WTC11 (cell line): ENCODE measurements at regions not wholly inside any gene's neighbourhood (a gene's known extent, or its start where the extent isn't known, plus 50 kb on each side); places are given as distances from the start of the nearest gene placed in this dataset.

Source experiments
- ATAC-seq: fragments of 200-7000 bp; cut with Tn5 transposase; 2 replicates; pipeline ENCODE4 v1.10.0; 2021; ENCODE audit warnings: mild to moderate bottlenecking, moderate library complexity
- CTCF ChIA-PET: fragments of 300-600 bp; sonication (Branson Sonifier 250); formaldehyde crosslinking; loops from one replicate; lab custom pipeline; 2021; ENCODE audit warnings: antibody characterized with exemption; lab: Charles Lee
- POLR2A ChIA-PET: fragments of 350-600 bp; sonication (Branson Sonifier 250); formaldehyde crosslinking; loops from one replicate; lab custom pipeline; 2021; ENCODE audit warnings: antibody characterized with exemption; lab: Charles Lee
- DNase-seq: peaks from one replicate; pipeline ENCODE4 v3.0.0; 2021; ENCODE audit warnings: low spot score
- H3K27ac Mint-ChIP-seq: 2 replicates; pipeline ENCODE4 v1.8.0; 2021; ENCODE audit warnings: mixed read lengths
- H3K27me3 Mint-ChIP-seq: 2 replicates; pipeline ENCODE4 v1.8.0; 2021; ENCODE audit warnings: low read depth, mild to moderate bottlenecking, moderate library complexity, mixed read lengths
- H3K36me3 Mint-ChIP-seq: 2 replicates; pipeline ENCODE4 v1.8.0; 2021; ENCODE audit warnings: mixed read lengths
- H3K4me1 Mint-ChIP-seq: 2 replicates; pipeline ENCODE4 v1.8.0; 2022; ENCODE audit warnings: mixed read lengths
- H3K4me3 Mint-ChIP-seq: 2 replicates; pipeline ENCODE4 v1.8.0; 2021; ENCODE audit warnings: mild to moderate bottlenecking, moderate library complexity, mixed read lengths
- H3K9me3 Mint-ChIP-seq: 2 replicates; pipeline ENCODE4 v1.8.0; 2021; ENCODE audit warnings: mixed read lengths
- CBFB ChIP-seq: sonication (generic); formaldehyde crosslinking; IDR thresholded peaks from 2 replicates; pipeline ENCODE4 v1.8.1; 2022; ENCODE audit warnings: mild to moderate bottlenecking, low read depth, missing genetic modification reagents
- E2F1 ChIP-seq: sonication (generic); formaldehyde crosslinking; IDR thresholded peaks from 2 replicates; pipeline ENCODE4 v1.8.0; 2022; ENCODE audit warnings: mild to moderate bottlenecking, missing genetic modification reagents
- ERG ChIP-seq: fragments of 250-450 bp; sonication (Bioruptor Pico); IDR thresholded peaks from 2 replicates; pipeline ENCODE4 v1.8.0; 2021; ENCODE audit warnings: mild to moderate bottlenecking
- ETV6 ChIP-seq: sonication (generic); formaldehyde crosslinking; IDR thresholded peaks from 2 replicates; pipeline ENCODE4 v1.8.1; 2022; ENCODE audit warnings: mild to moderate bottlenecking, missing genetic modification reagents
- FOXK1 ChIP-seq: sonication (generic); formaldehyde crosslinking; IDR thresholded peaks from 2 replicates; pipeline ENCODE4 v1.8.0; 2022; ENCODE audit warnings: mild to moderate bottlenecking, moderate library complexity, missing genetic modification reagents
- FOXP1 ChIP-seq: sonication (generic); formaldehyde crosslinking; IDR thresholded peaks from 2 replicates; pipeline ENCODE4 v1.8.0; 2022; ENCODE audit warnings: missing genetic modification reagents, mild to moderate bottlenecking, moderate library complexity, borderline replicate concordance
- HMGA2 ChIP-seq: fragments of 250-450 bp; sonication (Bioruptor Pico); IDR thresholded peaks from 2 replicates; pipeline ENCODE4 v1.4.0; 2021; ENCODE audit warnings: mild to moderate bottlenecking, moderate library complexity
- HMGXB4 ChIP-seq: sonication (generic); formaldehyde crosslinking; IDR thresholded peaks from 2 replicates; pipeline ENCODE4 v1.8.1; 2023; ENCODE audit warnings: mild to moderate bottlenecking, moderate library complexity, missing genetic modification reagents
- NR1H2 ChIP-seq: sonication (generic); formaldehyde crosslinking; IDR thresholded peaks from 2 replicates; pipeline ENCODE4 v1.9.0; 2021; ENCODE audit warnings: mild to moderate bottlenecking, moderate library complexity, missing genetic modification reagents
- SOX15 ChIP-seq: fragments of 250-450 bp; sonication (Bioruptor Pico); IDR thresholded peaks from 2 replicates; pipeline ENCODE4 v1.9.0; 2021; ENCODE audit warnings: mild to moderate bottlenecking
- TCF7 ChIP-seq: sonication (generic); formaldehyde crosslinking; IDR thresholded peaks from 2 replicates; pipeline ENCODE4 v1.8.0; 2022; ENCODE audit warnings: mild to moderate bottlenecking, low read depth, missing genetic modification reagents, moderate library complexity
- TEAD1 ChIP-seq: sonication (generic); formaldehyde crosslinking; IDR thresholded peaks from 2 replicates; pipeline ENCODE4 v1.8.0; 2022; ENCODE audit warnings: mild to moderate bottlenecking, missing genetic modification reagents
- ZNF138 ChIP-seq: sonication (generic); formaldehyde crosslinking; conservative IDR thresholded peaks from 2 replicates; pipeline ENCODE4 v1.8.1; 2022; ENCODE audit warnings: mild to moderate bottlenecking, moderate library complexity, missing genetic modification reagents
- ZNF281 ChIP-seq: sonication (generic); formaldehyde crosslinking; IDR thresholded peaks from 2 replicates; pipeline ENCODE4 v1.8.0; 2023; ENCODE audit warnings: mild to moderate bottlenecking, missing genetic modification reagents
- ZNF512 ChIP-seq: sonication (generic); formaldehyde crosslinking; IDR thresholded peaks from 2 replicates; pipeline ENCODE4 v1.8.1; 2022; ENCODE audit warnings: missing genetic modification reagents, borderline replicate concordance
- TF ChIP-seq, protein P1 (sequence below): sonication (generic); formaldehyde crosslinking; IDR thresholded peaks from 2 replicates; pipeline ENCODE4 v1.8.1; 2022; ENCODE audit warnings: low read depth, missing genetic modification reagents, borderline replicate concordance
- TF ChIP-seq, protein P2 (sequence below): sonication (generic); formaldehyde crosslinking; IDR thresholded peaks from 2 replicates; pipeline ENCODE4 v1.8.0; 2022; ENCODE audit warnings: missing genetic modification reagents
- TF ChIP-seq, protein P3 (sequence below): sonication (generic); formaldehyde crosslinking; IDR thresholded peaks from 2 replicates; pipeline ENCODE4 v1.8.1; 2022; ENCODE audit warnings: low read depth, mild to moderate bottlenecking, moderate library complexity, missing genetic modification reagents, borderline replicate concordance

- TF ChIP-seq, protein P1, sequence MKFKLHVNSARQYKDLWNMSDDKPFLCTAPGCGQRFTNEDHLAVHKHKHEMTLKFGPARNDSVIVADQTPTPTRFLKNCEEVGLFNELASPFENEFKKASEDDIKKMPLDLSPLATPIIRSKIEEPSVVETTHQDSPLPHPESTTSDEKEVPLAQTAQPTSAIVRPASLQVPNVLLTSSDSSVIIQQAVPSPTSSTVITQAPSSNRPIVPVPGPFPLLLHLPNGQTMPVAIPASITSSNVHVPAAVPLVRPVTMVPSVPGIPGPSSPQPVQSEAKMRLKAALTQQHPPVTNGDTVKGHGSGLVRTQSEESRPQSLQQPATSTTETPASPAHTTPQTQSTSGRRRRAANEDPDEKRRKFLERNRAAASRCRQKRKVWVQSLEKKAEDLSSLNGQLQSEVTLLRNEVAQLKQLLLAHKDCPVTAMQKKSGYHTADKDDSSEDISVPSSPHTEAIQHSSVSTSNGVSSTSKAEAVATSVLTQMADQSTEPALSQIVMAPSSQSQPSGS (CRISPR knock-in tag), result no peak
- no peak for TF ChIP-seq ZNF281 (CRISPR knock-in tag)
- TF ChIP-seq SOX15 (CRISPR knock-in tag), result no peak
- no peak for TF ChIP-seq ETV6 (CRISPR knock-in tag)
These were observed 54.0 kb upstream of the PRDM11 start (continued) for GRCh38 chr11:45092404-45092785.

DNA sequence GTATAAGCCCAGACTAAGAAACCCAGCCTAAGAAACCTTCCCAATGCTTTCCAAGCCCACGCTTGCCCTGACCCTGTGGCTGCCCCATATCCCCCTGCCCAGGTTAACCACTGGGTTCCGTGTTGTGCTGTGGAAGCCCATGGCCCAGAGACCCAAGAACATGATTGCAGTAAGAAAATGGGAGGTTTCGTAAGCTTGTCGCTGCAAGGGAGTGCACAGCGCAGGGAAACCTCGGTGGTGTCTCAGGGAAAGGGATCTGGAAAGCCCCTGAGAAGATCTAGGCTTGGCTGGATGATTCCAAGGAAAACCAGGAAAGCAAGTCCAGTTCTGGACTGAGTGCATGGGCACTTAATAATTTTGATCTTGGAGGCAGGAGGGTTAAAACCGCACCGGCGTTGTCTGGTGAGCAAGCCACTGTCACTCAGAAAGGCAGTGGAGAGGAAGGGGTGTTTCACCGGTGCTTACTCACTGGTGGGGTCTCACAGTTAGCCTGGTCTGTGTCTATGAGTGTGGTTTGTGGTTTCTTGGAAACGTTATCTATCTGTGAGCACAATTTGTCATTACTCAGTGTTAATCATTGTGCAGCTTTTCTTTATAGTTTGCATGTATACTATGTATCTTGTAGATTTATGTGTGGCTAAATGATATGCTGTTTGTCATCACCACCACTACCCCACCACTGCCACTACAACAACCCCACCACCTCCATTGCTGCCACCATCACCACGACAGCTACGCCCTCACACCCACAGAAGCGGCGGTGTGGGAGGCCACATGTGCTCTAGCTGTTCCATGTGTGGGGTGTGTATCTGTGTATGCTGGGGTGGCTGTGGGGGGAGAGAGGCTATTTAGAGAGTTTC lies 53.3 kb upstream of the PRDM11 start:
- H3K36me3 Mint-ChIP-seq, result no peaks in the 10 kb centered on the region
- ChIA-PET POLR2A (no interaction called here), CTCF (interaction anchor here (0.7 to 7.6 kb wide), 8 partner anchors 9 to 166 kb away, joined by 3 to 68 read pairs (median 4); no protein-coding TSS in a partner anchor)
- ATAC-seq (no peak), DNase-seq (no peak)
- no peak overlapping the region for H3K27ac Mint-ChIP-seq
- H3K9me3 Mint-ChIP-seq, result no peaks in the 10 kb centered on the region
- H3K4me1 Mint-ChIP-seq, result peaks cover 58% of the 10 kb centered on the region
- no peak overlapping the region for H3K4me3 Mint-ChIP-seq
- peaks cover 5% of the 10 kb centered on the region for H3K27me3 Mint-ChIP-seq
- TF ChIP-seq, protein P2, sequence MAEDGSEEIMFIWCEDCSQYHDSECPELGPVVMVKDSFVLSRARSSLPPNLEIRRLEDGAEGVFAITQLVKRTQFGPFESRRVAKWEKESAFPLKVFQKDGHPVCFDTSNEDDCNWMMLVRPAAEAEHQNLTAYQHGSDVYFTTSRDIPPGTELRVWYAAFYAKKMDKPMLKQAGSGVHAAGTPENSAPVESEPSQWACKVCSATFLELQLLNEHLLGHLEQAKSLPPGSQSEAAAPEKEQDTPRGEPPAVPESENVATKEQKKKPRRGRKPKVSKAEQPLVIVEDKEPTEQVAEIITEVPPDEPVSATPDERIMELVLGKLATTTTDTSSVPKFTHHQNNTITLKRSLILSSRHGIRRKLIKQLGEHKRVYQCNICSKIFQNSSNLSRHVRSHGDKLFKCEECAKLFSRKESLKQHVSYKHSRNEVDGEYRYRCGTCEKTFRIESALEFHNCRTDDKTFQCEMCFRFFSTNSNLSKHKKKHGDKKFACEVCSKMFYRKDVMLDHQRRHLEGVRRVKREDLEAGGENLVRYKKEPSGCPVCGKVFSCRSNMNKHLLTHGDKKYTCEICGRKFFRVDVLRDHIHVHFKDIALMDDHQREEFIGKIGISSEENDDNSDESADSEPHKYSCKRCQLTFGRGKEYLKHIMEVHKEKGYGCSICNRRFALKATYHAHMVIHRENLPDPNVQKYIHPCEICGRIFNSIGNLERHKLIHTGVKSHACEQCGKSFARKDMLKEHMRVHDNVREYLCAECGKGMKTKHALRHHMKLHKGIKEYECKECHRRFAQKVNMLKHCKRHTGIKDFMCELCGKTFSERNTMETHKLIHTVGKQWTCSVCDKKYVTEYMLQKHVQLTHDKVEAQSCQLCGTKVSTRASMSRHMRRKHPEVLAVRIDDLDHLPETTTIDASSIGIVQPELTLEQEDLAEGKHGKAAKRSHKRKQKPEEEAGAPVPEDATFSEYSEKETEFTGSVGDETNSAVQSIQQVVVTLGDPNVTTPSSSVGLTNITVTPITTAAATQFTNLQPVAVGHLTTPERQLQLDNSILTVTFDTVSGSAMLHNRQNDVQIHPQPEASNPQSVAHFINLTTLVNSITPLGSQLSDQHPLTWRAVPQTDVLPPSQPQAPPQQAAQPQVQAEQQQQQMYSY, result peak; percentile 87
- TF ChIP-seq HMGA2 (CRISPR knock-in tag) (no peak), NR1H2 (CRISPR knock-in tag) (no peak), TEAD1 (no peak), ERG (CRISPR knock-in tag) (no peak), E2F1 (no peak), CBFB (CRISPR knock-in tag) (no peak), ZNF512 (CRISPR knock-in tag) (no peak), SOX15 (CRISPR knock-in tag) (no peak), FOXK1 (CRISPR knock-in tag) (no peak), TCF7 (CRISPR knock-in tag) (no peak), ZNF138 (CRISPR knock-in tag) (0 out of 2 replicates have a peak, but pooled peaks have one; percentile 43), FOXP1 (CRISPR knock-in tag) (no peak), HMGXB4 (no peak)
- TF ChIP-seq, protein P3, sequence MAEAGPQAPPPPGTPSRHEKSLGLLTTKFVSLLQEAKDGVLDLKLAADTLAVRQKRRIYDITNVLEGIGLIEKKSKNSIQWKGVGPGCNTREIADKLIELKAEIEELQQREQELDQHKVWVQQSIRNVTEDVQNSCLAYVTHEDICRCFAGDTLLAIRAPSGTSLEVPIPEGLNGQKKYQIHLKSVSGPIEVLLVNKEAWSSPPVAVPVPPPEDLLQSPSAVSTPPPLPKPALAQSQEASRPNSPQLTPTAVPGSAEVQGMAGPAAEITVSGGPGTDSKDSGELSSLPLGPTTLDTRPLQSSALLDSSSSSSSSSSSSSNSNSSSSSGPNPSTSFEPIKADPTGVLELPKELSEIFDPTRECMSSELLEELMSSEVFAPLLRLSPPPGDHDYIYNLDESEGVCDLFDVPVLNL (CRISPR knock-in tag), result no peak
